Neural progenitor cell (in vitro differentiated cells): ENCODE measurements at regions not wholly inside any gene's neighbourhood (a gene's known extent, or its start where the extent isn't known, plus 50 kb on each side); places are given as distances from the start of the nearest gene placed in this dataset.

Experiments used
- EZH2 ChIP-seq: fragments of 200-600 bp; sonication (generic); IDR thresholded peaks from 2 replicates; pipeline ENCODE4 v1.6.1; 2017; ENCODE audit warnings: antibody characterized with exemption, mild to moderate bottlenecking, moderate library complexity
- TF ChIP-seq, protein P1 (sequence below): fragments of 200-600 bp; sonication (generic); IDR thresholded peaks from 2 replicates; pipeline ENCODE4 v1.5.1; 2017; ENCODE audit warnings: antibody characterized with exemption, mild to moderate bottlenecking

DNA sequence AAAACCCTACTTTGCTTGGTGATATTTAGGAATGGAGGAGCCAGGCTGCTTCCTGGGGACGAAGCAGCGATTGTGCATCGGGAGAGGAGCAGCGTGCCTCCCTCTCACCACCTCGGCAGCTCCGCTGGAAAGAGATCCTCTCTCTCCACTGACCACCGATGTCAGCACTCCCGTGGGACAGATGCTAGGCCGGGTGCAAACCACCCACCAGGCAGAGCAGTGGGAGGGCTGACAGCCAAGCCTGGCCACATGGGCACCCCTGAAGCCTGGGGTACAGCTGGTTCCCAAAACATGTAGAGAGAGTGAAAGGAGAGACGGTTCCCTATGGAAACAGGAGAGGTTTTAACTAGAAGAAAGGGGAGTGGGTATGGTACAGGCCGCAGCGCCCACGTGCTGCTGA lies 220.0 kb downstream of the ANKRD60 start:
- TF ChIP-seq, protein P1, sequence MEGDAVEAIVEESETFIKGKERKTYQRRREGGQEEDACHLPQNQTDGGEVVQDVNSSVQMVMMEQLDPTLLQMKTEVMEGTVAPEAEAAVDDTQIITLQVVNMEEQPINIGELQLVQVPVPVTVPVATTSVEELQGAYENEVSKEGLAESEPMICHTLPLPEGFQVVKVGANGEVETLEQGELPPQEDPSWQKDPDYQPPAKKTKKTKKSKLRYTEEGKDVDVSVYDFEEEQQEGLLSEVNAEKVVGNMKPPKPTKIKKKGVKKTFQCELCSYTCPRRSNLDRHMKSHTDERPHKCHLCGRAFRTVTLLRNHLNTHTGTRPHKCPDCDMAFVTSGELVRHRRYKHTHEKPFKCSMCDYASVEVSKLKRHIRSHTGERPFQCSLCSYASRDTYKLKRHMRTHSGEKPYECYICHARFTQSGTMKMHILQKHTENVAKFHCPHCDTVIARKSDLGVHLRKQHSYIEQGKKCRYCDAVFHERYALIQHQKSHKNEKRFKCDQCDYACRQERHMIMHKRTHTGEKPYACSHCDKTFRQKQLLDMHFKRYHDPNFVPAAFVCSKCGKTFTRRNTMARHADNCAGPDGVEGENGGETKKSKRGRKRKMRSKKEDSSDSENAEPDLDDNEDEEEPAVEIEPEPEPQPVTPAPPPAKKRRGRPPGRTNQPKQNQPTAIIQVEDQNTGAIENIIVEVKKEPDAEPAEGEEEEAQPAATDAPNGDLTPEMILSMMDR = no peak
- no peak for TF ChIP-seq EZH2
